ENCODE measurements at regions not wholly inside any gene's neighbourhood (a gene's known extent, or its start where the extent isn't known, plus 50 kb on each side); places are given as distances from the start of the nearest gene placed in this dataset.

- TF ChIP-seq POLR2A (IDR thresholded peaks at IDR 0.05; ENCODE audit: low read depth, low read length): no peak
- no peak for TF ChIP-seq POLR2AphosphoS5 (IDR thresholded peaks at IDR 0.05; ENCODE audit: low read depth, low read length)
These were observed 273.9 kb downstream of the PHF14 start for GRCh38 chr7:11247545-11247944.

All from GM12892 (cell line).